Right atrium auricular region (tissue), 2 donors: ENCODE measurements at regions not wholly inside any gene's neighbourhood (a gene's known extent, or its start where the extent isn't known, plus 50 kb on each side); places are given as distances from the start of the nearest gene placed in this dataset.

Experiments
- DNase-seq: peaks from one replicate; pipeline ENCODE4 v3.0.0-alpha.2; 2019; ENCODE audit warnings: low spot score
- H3K27ac ChIP-seq, 2 donors: fragments of 200-600 bp; sonication (generic); 1 replicate in 1 of 2; 2 replicates in 1 of 2; pipeline ENCODE4 v1.5.1; 2016 to 2019
- H3K27me3 ChIP-seq, 2 donors: fragments of 200-600 bp; sonication (generic); one replicate each; pipeline versions ENCODE4 v1.5.1 to v1.6.0; 2017 to 2019
- H3K36me3 ChIP-seq: fragments of 200-600 bp; sonication (generic); one replicate; pipeline ENCODE4 v1.5.1; 2016
- H3K4me1 ChIP-seq, 2 donors: fragments of 200-600 bp; sonication (generic); one replicate each; pipeline versions ENCODE4 v1.5.1 to v1.6.0; 2017 to 2019
- H3K4me3 ChIP-seq, 2 donors: fragments of 200-600 bp; sonication (generic); 1 replicate in 1 of 2; 2 replicates in 1 of 2; pipeline ENCODE4 v1.5.1; 2017 to 2019; ENCODE audit warnings: mild to moderate bottlenecking in 1 of 2, moderate library complexity in 1 of 2
- H3K9me3 ChIP-seq, 2 donors: fragments of 200-600 bp; sonication (generic); one replicate each; pipeline ENCODE4 v1.5.1; 2019
- CTCF ChIP-seq, 2 donors: fragments of 200-600 bp; sonication (generic); IDR thresholded peaks; one replicate each; pipeline ENCODE4 v1.5.1; 2019; ENCODE audit warnings: antibody characterized with exemption in 2 of 2

GRCh38 chr1:87246436-87246835, 82.2 kb upstream of the LMO4 start:
- H3K9me3 ChIP-seq, result no peaks in the 10 kb centered on the region
- TF ChIP-seq CTCF (IDR thresholded peaks at IDR 0.05), result no peak
- no peaks in the 10 kb centered on the region for H3K4me1 ChIP-seq
- H3K27me3 ChIP-seq, result no peaks in the 10 kb centered on the region
- no peak overlapping the region for H3K4me3 ChIP-seq
- no peak for DNase-seq
- H3K36me3 ChIP-seq, result no peaks in the 10 kb centered on the region
- H3K27ac ChIP-seq, result no peak overlapping the region

- Histone ChIP-seq H3K4me3 (no peak overlapping the region), H3K27me3 (no peaks in the 10 kb centered on the region), H3K36me3 (no peaks in the 10 kb centered on the region), H3K27ac (no peak overlapping the region), H3K9me3 (no peaks in the 10 kb centered on the region), H3K4me1 (no peaks in the 10 kb centered on the region)
- no peak for TF ChIP-seq CTCF (IDR thresholded peaks at IDR 0.05)
- DNase-seq, result no peak
These were observed 78.9 kb upstream of the LMO4 start for GRCh38 chr1:87249803-87250202.

- Histone ChIP-seq H3K36me3 (no peaks in the 10 kb centered on the region), H3K4me3 (no peak overlapping the region), H3K27me3 (no peaks in the 10 kb centered on the region), H3K9me3 (peaks cover 0 to 5% of the 10 kb centered on the region in 2 donors), H3K4me1 (no peaks in the 10 kb centered on the region), H3K27ac (no peak overlapping the region)
- TF ChIP-seq CTCF (IDR thresholded peaks at IDR 0.05), result no peak
- no peak for DNase-seq
These were observed 78.3 kb upstream of the LMO4 start for GRCh38 chr1:87250336-87250735.

- Histone ChIP-seq H3K27me3 (no peaks in the 10 kb centered on the region), H3K4me3 (no peak overlapping the region), H3K4me1 (no peaks in the 10 kb centered on the region), H3K27ac (no peak overlapping the region), H3K9me3 (peaks cover 0 to 13% of the 10 kb centered on the region in 2 donors), H3K36me3 (no peaks in the 10 kb centered on the region)
- TF ChIP-seq CTCF (IDR thresholded peaks at IDR 0.05), result no peak
- DNase-seq, result no peak
These were observed 76.3 kb upstream of the LMO4 start for GRCh38 chr1:87252406-87252805.

GRCh38 chr1:87262688-87263087, 66.0 kb upstream of the LMO4 start:
- no peak for TF ChIP-seq CTCF (IDR thresholded peaks at IDR 0.05)
- DNase-seq, result no peak
- no peak overlapping the region for H3K4me3 ChIP-seq
- H3K9me3 ChIP-seq, result peaks cover 0 to 7% of the 10 kb centered on the region in 2 donors
- no peaks in the 10 kb centered on the region for H3K4me1 ChIP-seq
- no peaks in the 10 kb centered on the region for H3K36me3 ChIP-seq
- H3K27me3 ChIP-seq, result no peaks in the 10 kb centered on the region
- H3K27ac ChIP-seq, result no peak overlapping the region

- DNase-seq, result no peak
- H3K4me3 ChIP-seq, result no peak overlapping the region
- TF ChIP-seq CTCF (IDR thresholded peaks at IDR 0.05), result no peak
- H3K4me1 ChIP-seq, result no peaks in the 10 kb centered on the region
- H3K27ac ChIP-seq, result no peak overlapping the region
- no peaks in the 10 kb centered on the region for H3K36me3 ChIP-seq
- peaks cover 0 to 7% of the 10 kb centered on the region in 2 donors for H3K9me3 ChIP-seq
- H3K27me3 ChIP-seq, result no peaks in the 10 kb centered on the region
These were observed 65.4 kb upstream of the LMO4 start for GRCh38 chr1:87263281-87263680.
